ENCODE measurements at regions not wholly inside any gene's neighbourhood (a gene's known extent, or its start where the extent isn't known, plus 50 kb on each side); places are given as distances from the start of the nearest gene placed in this dataset.
A peak's percentile ranks its signal among the peaks of the same experiment; 100 is the strongest.
"Not testable (repeated sequence)": the region's sequence is repeated elsewhere in the genome, so short reads cannot be mapped to it uniquely, and the experiment has no call there.

- no peak overlapping the region for H3K4me3 ChIP-seq (ENCODE audit: control insufficient read depth, low read depth, low read length)
- no peak for TF ChIP-seq CTCF (conservative IDR thresholded peaks at IDR 0.05; ENCODE audit: control insufficient read depth, insufficient read depth, low read depth, low read length)
- DNase-seq (ENCODE audit: low read depth): no peak
Measured at GRCh38 chr4:111326450-111326849, 703.6 kb upstream of the PITX2 start.

DNA sequence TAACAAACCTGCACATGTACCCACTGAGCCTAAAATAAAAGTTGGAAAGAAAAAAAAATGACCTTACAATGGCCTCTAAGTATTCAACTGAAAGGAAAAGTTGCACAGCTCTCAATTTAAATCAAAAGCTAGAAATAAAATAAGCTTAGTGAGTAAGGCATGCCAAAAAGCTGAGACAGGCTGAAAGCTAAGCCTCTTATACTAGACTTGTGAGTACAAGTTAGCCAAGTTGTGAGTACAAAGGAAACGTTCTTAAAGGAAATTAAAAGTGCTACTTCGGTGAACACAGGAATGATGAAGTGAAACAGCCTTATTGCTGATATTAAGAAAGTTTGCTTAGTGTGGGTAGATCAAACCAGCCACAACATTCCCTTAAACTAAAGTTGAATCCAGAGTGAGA lies 707.9 kb upstream of the PITX2 start:
- DNase-seq (ENCODE audit: low read depth): no peak
- no peak overlapping the region for H3K4me3 ChIP-seq (ENCODE audit: control insufficient read depth, low read depth, low read length)
- TF ChIP-seq CTCF (conservative IDR thresholded peaks at IDR 0.05; ENCODE audit: control insufficient read depth, insufficient read depth, low read depth, low read length): no peak

- no peak for TF ChIP-seq CTCF (conservative IDR thresholded peaks at IDR 0.05; ENCODE audit: control insufficient read depth, insufficient read depth, low read depth, low read length)
- no peak for DNase-seq (ENCODE audit: low read depth)
- no peak overlapping the region for H3K4me3 ChIP-seq (ENCODE audit: control insufficient read depth, low read depth, low read length)
Measured at GRCh38 chr4:111334361-111334760, 711.5 kb upstream of the PITX2 start.

GRCh38 chr4:111337186-111337876 lies 714.5 kb upstream of the PITX2 start:
- not testable (repeated sequence) for DNase-seq (ENCODE audit: low read depth); H3K4me3 ChIP-seq (ENCODE audit: control insufficient read depth, low read depth, low read length)

DNA sequence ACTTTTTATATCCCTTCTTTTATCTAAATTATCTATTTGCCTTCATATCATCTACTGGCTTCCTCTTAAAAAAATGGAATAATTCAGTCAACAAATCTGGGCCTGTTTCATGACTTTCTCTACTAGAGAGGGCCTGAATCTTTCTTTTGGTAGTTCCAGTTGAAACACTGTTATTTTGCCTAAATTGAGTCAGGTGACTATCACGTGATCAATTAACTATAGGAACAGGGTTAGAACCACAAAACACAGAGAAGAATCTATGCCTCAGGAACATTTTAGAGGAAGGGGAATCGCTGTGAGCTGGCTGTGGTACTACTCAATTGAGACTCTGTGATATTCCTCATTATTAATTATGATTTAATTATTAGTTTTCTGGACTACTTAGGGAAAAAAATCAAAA lies 736.7 kb upstream of the PITX2 start:
- TF ChIP-seq CTCF (conservative IDR thresholded peaks at IDR 0.05; ENCODE audit: control insufficient read depth, insufficient read depth, low read depth, low read length): no peak
- DNase-seq (ENCODE audit: low read depth): no peak

DNA sequence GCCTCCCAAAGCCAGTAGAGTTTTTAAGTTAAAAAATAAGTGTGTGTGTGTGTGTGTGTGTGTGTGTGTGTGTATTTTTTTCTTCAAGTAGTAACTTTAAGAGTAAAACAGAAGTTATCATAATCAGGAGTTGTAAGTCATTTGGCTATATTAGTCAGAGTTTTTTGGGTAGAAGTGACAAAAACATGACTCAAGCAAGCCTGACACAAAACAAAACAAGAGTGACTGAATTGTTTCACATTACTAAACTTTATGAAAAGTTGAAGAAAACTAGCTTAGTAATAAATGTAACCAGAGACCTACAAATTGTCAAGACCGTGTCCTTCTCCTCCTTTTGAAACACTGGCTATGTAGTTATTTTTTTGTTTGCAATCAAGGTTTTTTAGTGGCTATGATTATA lies 738.0 kb upstream of the PITX2 start:
- no peak for TF ChIP-seq CTCF (conservative IDR thresholded peaks at IDR 0.05; ENCODE audit: control insufficient read depth, insufficient read depth, low read depth, low read length)
- no peak overlapping the region for H3K4me3 ChIP-seq (ENCODE audit: control insufficient read depth, low read depth, low read length)
- DNase-seq (ENCODE audit: low read depth): peak; percentile 34

More for the DNA sequence above, 736.7 kb upstream of the PITX2 start:
- no peak overlapping the region for H3K4me3 ChIP-seq (ENCODE audit: control insufficient read depth, low read depth, low read length)

GRCh38 chr4:111362941-111363361 lies 740.1 kb upstream of the PITX2 start:
- DNase-seq (ENCODE audit: low read depth): peak; percentile 98
- TF ChIP-seq CTCF (conservative IDR thresholded peaks at IDR 0.05; ENCODE audit: control insufficient read depth, insufficient read depth, low read depth, low read length): no peak
- no peak overlapping the region for H3K4me3 ChIP-seq (ENCODE audit: control insufficient read depth, low read depth, low read length)

GRCh38 chr4:111377880-111378279 lies 755.0 kb upstream of the PITX2 start:
- H3K4me3 ChIP-seq (ENCODE audit: control insufficient read depth, low read depth, low read length); DNase-seq (ENCODE audit: low read depth): not testable (repeated sequence)

Data from fibroblast of mammary gland (primary cell).